ENCODE measurements at regions not wholly inside any gene's neighbourhood (a gene's known extent, or its start where the extent isn't known, plus 50 kb on each side); places are given as distances from the start of the nearest gene placed in this dataset.

- no peak for DNase-seq (ENCODE audit: low read depth)
Measured at GRCh38 chr1:239826211-239826610, 265.5 kb upstream of the FMN2 start.

DNA sequence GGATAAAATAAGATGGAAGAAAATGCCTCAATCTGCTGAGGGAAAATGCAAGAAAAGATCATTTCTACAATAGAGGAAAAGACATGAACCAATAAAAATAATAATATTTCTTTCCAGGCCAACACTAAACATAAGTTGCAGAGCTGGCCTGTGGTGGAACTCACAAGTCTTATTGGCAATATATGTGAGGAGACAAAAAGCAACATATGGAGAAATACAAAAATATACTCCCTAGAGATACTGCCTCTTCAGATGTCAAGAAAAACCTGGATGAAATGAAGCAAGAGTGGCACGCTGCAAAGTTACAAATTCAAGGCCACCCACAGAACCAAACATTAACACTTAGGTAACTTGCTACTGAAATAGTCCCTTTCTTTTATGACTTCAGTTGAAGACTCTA lies 264.9 kb upstream of the FMN2 start:
- DNase-seq (ENCODE audit: low read depth) = no peak

GRCh38 chr1:239829535-239829934 lies 262.1 kb upstream of the FMN2 start:
- no peak for DNase-seq (ENCODE audit: low read depth)

DNA sequence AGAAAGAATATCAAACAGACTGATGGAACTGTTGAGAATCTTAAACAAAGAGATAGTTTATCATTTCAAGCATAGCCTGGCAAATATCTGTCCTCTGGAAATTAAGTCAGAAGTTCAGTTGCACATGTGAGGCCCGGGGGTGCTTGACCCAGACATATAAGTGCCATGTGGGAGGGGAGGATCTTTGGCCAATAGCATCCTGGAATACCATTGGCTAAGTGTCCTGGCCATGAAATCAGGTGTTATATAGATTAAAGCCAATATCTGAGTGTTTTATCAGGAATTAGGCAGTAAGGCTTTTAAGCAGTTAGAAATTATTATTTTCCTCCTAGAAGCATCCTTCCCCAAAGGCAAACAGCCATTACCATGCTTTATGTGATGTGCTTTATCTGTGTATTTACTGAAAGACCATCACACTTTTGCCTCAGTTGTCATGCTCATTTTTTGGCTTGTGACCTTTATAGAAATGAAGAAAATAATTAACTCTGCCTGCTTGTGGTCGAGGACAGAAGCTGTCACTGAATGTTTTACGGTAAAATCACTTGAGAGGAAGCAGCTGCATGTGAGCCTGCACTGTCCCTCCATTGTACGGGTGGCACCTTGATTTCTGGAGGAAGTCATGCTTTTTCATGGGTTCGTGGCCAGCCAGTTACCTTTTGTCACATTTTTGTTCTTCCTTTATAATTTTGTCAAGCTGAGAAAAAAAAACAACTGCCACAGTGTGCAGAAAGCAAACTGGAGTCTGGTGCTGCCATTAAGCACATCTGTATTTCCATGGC lies 259.9 kb upstream of the FMN2 start:
- DNase-seq (ENCODE audit: low read depth) = no peak

DNA sequence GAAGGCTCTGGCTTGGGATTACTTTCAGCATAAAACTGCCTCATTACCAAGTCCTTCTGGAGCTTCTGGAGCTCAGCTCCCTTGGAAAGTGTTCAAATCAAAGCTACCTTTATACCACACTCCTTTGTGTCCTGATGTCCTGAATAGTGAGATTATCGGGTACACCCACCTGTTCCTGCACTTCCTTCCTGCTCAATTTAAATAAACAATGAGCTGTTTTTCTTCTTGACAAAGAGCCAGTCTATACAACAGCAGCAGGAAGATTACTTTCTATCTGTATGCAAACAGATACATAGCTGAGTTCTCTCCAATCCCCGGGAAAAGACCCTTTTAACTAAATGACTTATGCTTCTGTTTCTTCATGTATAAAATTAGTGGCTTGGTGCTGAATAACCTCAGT lies 258.0 kb upstream of the FMN2 start:
- DNase-seq (ENCODE audit: low read depth) = no peak

GRCh38 chr1:239835946-239836440 lies 255.7 kb upstream of the FMN2 start:
- no peak for DNase-seq (ENCODE audit: low read depth)

GRCh38 chr1:239840336-239840735 lies 251.3 kb upstream of the FMN2 start:
- DNase-seq (ENCODE audit: low read depth) = no peak

DNA sequence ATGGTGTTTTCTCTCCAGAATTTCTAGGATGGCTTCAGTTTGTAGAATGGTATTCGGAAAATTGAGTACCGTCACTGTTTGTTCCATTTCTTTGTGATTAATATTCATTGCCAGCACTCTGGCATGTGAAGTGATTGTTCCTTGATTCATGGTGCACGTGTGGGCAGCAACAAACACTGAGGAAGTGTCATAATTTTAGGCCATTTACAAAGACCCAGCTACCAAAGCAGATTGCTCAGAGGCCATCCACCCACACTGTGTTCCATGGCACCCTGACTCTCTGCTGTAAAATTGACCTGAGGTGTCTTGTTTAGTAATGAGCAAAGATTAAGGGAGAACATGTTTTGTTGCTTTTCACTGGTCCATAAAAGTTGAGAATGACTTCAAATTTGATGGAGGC lies 250.9 kb upstream of the FMN2 start:
- DNase-seq (ENCODE audit: low read depth) = no peak

GRCh38 chr1:239841631-239842030 lies 250.1 kb upstream of the FMN2 start:
- no peak for DNase-seq (ENCODE audit: low read depth)

- DNase-seq (ENCODE audit: low read depth) = no peak
Measured at GRCh38 chr1:239843541-239843940, 248.1 kb upstream of the FMN2 start.

- DNase-seq (ENCODE audit: low read depth) = no peak
Measured at GRCh38 chr1:239844833-239845232, 246.8 kb upstream of the FMN2 start.

DNA sequence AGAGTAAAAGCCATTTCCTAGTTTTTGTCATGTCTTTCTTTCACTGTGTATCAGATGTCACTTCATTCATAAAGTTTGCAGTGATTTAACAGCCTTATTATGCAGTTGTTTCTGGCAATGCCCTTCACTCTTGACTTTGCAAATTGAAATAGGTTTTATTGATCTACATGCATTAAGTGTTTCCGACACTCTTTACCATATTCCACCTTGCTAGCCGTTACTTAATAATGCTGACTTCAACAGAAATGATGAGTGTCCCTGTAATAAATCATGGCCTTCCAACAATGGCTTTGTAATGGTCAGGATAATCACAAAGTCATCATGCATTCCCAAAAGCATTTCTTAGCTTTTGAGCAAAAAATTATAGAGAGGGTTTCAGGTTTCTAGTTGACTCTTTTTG lies 236.8 kb upstream of the FMN2 start:
- no peak for DNase-seq (ENCODE audit: low read depth)

DNA sequence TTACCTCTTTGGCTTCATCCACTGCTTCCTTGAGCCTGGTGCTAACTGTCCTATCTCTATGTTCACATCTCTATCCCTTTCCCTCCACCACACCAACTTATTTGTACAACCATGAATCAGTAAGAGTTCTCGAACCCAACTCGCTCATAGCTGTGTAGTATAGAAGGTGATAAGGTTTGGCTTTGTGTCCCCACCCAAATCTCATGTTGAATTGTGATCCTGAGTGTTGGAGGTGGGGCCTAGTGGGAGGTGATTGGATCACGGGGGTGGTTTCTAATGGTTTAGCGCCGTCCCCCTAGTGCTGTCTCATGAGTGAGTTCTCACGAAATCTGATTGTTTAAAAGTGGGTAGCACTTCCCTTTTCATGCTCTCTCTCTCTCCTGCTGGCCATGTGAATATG lies 235.6 kb upstream of the FMN2 start:
- no peak for DNase-seq (ENCODE audit: low read depth)

- no peak for DNase-seq (ENCODE audit: low read depth)
Measured at GRCh38 chr1:239856924-239857323, 234.8 kb upstream of the FMN2 start.

DNA sequence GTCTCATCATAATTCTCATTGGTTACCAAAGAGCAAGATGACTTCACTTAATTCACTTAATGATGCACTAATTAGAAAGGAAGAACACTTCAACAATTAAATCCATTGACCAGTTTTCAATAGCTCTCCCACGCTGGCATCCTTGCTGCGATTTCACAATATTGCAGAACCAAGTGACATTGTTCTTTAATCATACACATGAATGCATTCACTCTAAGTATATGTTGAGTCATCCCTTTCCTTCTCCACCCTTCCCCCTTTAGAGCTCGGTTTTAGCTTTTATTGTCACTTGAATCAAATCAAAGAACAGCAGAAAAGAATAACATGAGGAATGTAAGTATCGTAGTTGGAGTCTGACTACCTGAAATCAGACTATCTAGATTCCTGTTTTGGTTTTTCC lies 233.6 kb upstream of the FMN2 start:
- no peak for DNase-seq (ENCODE audit: low read depth)

GRCh38 chr1:239858529-239858928 lies 233.2 kb upstream of the FMN2 start:
- DNase-seq (ENCODE audit: low read depth) = no peak

- no peak for DNase-seq (ENCODE audit: low read depth)
Measured at GRCh38 chr1:239861985-239862384, 229.7 kb upstream of the FMN2 start.

DNA sequence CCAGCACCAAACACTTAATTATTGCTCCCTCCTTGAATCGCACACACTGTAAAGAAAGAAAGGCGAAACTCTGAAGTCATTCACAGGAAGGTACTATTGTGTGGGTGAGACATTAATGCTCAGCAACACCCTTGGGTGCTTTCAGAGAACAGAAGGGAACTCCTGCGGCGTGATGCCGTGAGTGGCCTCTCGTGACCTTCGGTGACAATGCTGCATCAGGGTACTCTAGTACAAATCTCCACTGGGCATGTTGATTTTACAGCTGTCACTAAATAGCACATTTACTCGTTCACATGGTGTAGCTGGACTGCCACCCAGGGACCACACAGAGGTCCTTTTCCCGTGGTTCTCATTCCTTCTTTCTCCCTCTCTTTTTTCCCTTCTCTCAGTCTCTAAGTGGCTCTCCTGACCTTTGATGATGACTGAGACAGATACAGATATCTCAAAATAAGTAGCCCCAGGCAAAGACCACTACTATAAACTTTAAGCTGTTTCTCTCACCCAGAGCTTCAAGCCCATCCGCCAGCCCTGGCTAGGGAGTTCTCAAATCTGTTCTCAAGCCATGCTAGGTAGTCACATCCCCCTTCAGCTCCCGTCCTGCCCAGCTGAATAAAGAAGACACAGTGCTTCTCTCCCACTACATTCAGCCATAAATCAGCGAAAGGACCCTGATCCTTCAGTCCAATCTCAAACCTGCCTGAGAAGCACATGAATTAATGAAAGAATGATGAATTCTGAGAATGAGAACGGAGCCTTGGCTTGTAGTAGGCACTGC lies 223.4 kb upstream of the FMN2 start:
- DNase-seq (ENCODE audit: low read depth) = no peak

- DNase-seq (ENCODE audit: low read depth) = no peak
Measured at GRCh38 chr1:239870194-239870593, 221.5 kb upstream of the FMN2 start.

DNA sequence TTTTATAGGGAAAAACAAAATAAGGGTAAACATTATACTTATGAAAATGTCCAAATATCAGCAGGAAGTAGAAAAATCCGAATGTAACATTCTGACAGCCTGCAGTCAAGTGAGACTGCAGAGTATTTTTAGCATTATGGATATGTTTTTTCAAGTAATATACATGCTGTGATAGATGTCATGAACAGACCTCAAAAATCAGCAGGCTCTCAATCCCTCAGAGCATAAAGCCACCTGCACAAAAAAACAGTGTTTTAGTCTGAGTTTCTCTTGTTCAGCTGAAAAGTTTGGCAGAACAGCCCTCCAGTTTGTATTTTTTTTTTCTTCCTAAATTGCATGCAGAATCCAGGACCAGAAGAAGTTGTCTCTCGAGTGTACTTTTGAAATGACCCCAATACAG lies 219.1 kb upstream of the FMN2 start:
- no peak for DNase-seq (ENCODE audit: low read depth)

DNA sequence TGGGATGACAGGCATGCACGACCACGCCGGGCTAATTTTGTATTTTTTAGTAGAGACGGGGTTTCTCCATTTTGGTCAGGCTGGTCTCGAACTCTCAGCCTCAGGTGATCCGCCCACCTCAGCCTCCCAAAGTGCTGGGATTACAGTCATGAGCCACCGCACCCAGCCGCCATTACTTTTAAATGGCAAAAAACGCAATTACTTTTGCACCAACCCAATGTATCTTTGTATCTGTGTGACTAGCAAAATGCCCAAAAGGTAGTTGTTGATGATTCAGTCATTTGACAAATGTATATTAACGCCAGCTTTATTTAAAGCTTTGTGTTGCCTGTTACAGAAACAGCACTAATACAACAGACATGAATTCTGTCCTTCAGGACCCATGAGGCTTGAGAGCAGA lies 216.9 kb upstream of the FMN2 start:
- no peak for DNase-seq (ENCODE audit: low read depth)

DNA sequence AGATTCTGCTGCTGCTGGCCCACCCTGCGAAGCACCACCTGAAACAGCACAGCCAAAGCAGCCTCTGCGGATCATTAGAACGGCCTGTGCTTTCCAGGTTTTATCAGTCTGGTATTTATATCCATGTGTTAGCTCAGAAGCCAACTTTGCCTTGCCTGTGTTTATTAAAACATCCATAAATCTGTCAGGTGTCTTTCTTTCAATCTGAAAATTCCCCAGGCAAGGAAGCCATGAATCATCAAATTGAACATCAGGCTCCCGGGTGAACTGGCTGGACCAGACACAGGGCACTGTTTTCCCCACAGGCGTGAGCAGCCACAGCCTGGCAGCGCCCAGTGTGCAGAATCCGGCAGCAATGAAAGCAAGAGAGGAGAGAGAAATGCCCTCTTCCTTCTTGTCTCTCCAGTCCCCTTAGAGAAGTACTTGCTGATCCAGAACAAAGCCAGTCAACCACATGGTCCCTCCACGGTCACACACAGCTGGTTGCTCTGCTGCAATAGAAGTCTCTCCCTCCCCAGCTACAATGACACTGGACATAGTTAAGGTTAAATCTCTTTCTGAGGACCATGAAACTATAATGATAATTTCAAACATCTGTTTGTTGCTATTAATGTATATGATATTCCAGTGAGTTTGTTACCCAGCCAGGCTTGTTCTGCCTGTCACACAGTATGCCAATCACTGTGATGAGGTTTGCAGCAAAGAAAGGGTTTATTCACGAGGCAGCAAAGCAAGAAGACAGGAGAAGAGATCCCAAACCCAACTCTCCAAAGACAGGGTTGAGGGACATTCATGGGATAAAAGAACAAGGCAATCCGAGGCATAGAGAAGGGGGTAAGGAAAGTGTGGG lies 212.1 kb upstream of the FMN2 start:
- no peak for DNase-seq (ENCODE audit: low read depth)

DNA sequence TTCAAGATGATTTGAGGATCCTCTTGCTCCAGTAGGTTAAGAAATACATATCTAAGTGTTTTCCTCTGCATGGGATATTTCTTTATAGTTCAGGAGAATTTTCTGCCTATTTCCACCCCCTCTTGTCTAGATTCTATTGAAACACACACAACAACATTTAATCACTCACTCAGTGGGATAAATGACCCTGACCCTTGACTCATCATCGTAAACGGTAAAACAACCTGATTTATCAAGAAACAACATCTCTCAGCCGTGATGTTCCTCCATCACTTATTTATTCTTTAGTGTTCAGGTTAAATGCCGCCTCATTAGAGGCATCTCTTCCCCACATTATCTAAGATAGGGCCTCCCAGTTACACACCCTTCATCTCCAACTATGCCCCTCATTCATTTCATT lies 208.7 kb upstream of the FMN2 start:
- DNase-seq (ENCODE audit: low read depth) = no peak
